Liver (tissue), 7 donors: ENCODE measurements at regions not wholly inside any gene's neighbourhood (a gene's known extent, or its start where the extent isn't known, plus 50 kb on each side); places are given as distances from the start of the nearest gene placed in this dataset.
"Not testable (repeated sequence)": the region's sequence is repeated elsewhere in the genome, so short reads cannot be mapped to it uniquely, and the experiment has no call there.

Experiments
- DNase-seq: peaks from one replicate; pipeline ENCODE4 v3.0.0-alpha.2; 2017; ENCODE audit warnings: low spot score
- H3K27ac ChIP-seq, 2 donors: one replicate each; pipeline ENCODE4 v1.7.0; 2013; ENCODE audit warnings: inconsistent platforms in 2 of 2, low read length in 2 of 2, control low read depth in 1 of 2, low read depth in 1 of 2, mild to moderate bottlenecking in 1 of 2
- H3K27me3 ChIP-seq, 4 donors: one replicate each; pipeline versions ENCODE4 v1.6.1 to v1.7.0; 2013; ENCODE audit warnings: low read length in 3 of 4, inconsistent platforms in 1 of 4, mild to moderate bottlenecking in 1 of 4, moderate library complexity in 1 of 4; ENCODE audit not compliant: control insufficient read depth in 4 of 4, insufficient read depth in 4 of 4
- H3K36me3 ChIP-seq, 4 donors: one replicate each; pipeline versions ENCODE4 v1.6.1 to v1.7.0; 2013; ENCODE audit warnings: low read length in 3 of 4, mild to moderate bottlenecking in 3 of 4, low read depth in 1 of 4, moderate library complexity in 1 of 4; ENCODE audit not compliant: control insufficient read depth in 4 of 4, insufficient read depth in 3 of 4
- H3K4me1 ChIP-seq, 4 donors: one replicate each; pipeline versions ENCODE4 v1.6.1 to v1.7.0; 2013; ENCODE audit warnings: low read length in 3 of 4, mild to moderate bottlenecking in 3 of 4, moderate library complexity in 1 of 4; ENCODE audit not compliant: control insufficient read depth in 4 of 4, insufficient read depth in 4 of 4
- H3K4me3 ChIP-seq, 3 donors: one replicate each; pipeline versions ENCODE4 v1.6.1 to v1.7.0; 2013; ENCODE audit warnings: low read length in 3 of 3, control low read depth in 1 of 3, low read depth in 1 of 3, mild to moderate bottlenecking in 1 of 3
- H3K9ac ChIP-seq, 2 donors: one replicate each; pipeline ENCODE4 v1.7.0; 2013; ENCODE audit warnings: low read length in 2 of 2, mild to moderate bottlenecking in 2 of 2, moderate library complexity in 2 of 2, control low read depth in 1 of 2, low read depth in 1 of 2
- H3K9me3 ChIP-seq, 4 donors: one replicate each; pipeline versions ENCODE4 v1.6.1 to v1.7.0; 2013; ENCODE audit warnings: low read length in 3 of 4; ENCODE audit not compliant: control insufficient read depth in 4 of 4
- ATF3 ChIP-seq: IDR thresholded peaks from 2 replicates; pipeline ENCODE4 v1.6.1; 2016; ENCODE audit warnings: antibody characterized with exemption
- EGR1 ChIP-seq, 2 donors: IDR thresholded peaks; 2 replicates each; pipeline ENCODE4 v1.6.1; 2016 to 2018; ENCODE audit warnings: antibody characterized with exemption in 2 of 2, low read depth in 2 of 2
- FOXA1 ChIP-seq: IDR thresholded peaks from 2 replicates; pipeline ENCODE4 v1.6.1; 2016; ENCODE audit warnings: antibody characterized with exemption
- FOXA2 ChIP-seq: IDR thresholded peaks from 2 replicates; pipeline ENCODE4 v1.6.1; 2016; ENCODE audit warnings: antibody characterized with exemption
- GABPA ChIP-seq, 2 donors: IDR thresholded peaks in 1 of 2; conservative IDR thresholded peaks in 1 of 2; 2 replicates each; pipeline ENCODE4 v1.6.1; 2016; ENCODE audit warnings: antibody characterized with exemption in 2 of 2, mild to moderate bottlenecking in 1 of 2, moderate library complexity in 1 of 2
- HNF4A ChIP-seq, 2 donors: conservative IDR thresholded peaks; 2 replicates each; pipeline ENCODE4 v1.6.1; 2016; ENCODE audit warnings: antibody characterized with exemption in 2 of 2, mild to moderate bottlenecking in 2 of 2
- HNF4G ChIP-seq: IDR thresholded peaks from 2 replicates; pipeline ENCODE4 v1.6.1; 2016; ENCODE audit warnings: antibody characterized with exemption
- JUND ChIP-seq, 2 donors: IDR thresholded peaks; 2 replicates each; pipeline ENCODE4 v1.6.1; 2016; ENCODE audit warnings: antibody characterized with exemption in 2 of 2
- MAX ChIP-seq: IDR thresholded peaks from 2 replicates; pipeline ENCODE4 v1.6.1; 2016; ENCODE audit warnings: antibody characterized with exemption
- NR2F2 ChIP-seq: IDR thresholded peaks from 2 replicates; pipeline ENCODE4 v1.6.1; 2016; ENCODE audit warnings: antibody characterized with exemption
- RAD21 ChIP-seq, 2 donors: IDR thresholded peaks; 2 replicates each; pipeline ENCODE4 v1.6.1; 2016; ENCODE audit warnings: antibody characterized with exemption in 2 of 2, mild to moderate bottlenecking in 2 of 2
- REST ChIP-seq: IDR thresholded peaks from 2 replicates; pipeline ENCODE4 v1.6.1; 2016; ENCODE audit warnings: antibody characterized with exemption, mild to moderate bottlenecking
- RXRA ChIP-seq, 2 donors: IDR thresholded peaks; 2 replicates each; pipeline ENCODE4 v1.6.1; 2017 to 2018; ENCODE audit warnings: antibody characterized with exemption in 2 of 2, mild to moderate bottlenecking in 1 of 2
- SP1 ChIP-seq: IDR thresholded peaks from 2 replicates; pipeline ENCODE4 v1.6.1; 2018; ENCODE audit warnings: antibody characterized with exemption, mild to moderate bottlenecking
- TAF1 ChIP-seq: conservative IDR thresholded peaks from 2 replicates; pipeline ENCODE4 v1.6.1; 2016; ENCODE audit warnings: antibody characterized with exemption, mild to moderate bottlenecking
- YY1 ChIP-seq: IDR thresholded peaks from 2 replicates; pipeline ENCODE4 v1.6.1; 2016; ENCODE audit warnings: antibody characterized with exemption, mild to moderate bottlenecking
- ZBTB33 ChIP-seq: IDR thresholded peaks from 2 replicates; pipeline ENCODE4 v1.6.1; 2016; ENCODE audit warnings: antibody characterized with exemption
- WGBS: extraction: QIAGEN DNeasy Blood & Tissue Kit; methylation state at CpG from one replicate; pipeline ENCODE4 v1.1.7; 2013; 5-methylcytosine and 5-hydroxymethylcytosine counted together
- donor health status: healthy.
- donor health status: healthy.
- donor health status: healthy.
- donor health status: healthy.

DNA sequence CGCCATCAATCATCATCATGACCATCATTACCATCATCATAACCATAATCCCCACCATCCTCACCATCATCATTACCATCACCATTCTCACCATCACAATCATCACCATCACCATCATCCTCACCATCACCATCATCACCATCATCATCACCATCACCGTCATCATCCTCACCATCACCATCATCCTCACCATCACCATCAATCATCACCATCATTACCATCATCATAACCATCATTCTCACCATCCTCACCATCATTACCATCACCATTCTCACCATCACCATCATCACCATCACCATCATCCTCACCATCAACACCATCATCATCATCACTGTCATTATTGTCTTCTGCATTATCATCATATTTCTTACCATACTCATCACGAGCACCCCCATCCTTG is 245.5 kb downstream of the ADGRD1 start:
- Histone ChIP-seq H3K36me3 (no peaks in the 10 kb centered on the region), H3K27me3 (peaks cover 0 to 4% (median 0%) of the 10 kb centered on the region in 4 donors), H3K4me3 (no peak overlapping the region), H3K9ac (no peak overlapping the region), H3K27ac (no peak overlapping the region), H3K9me3 (peaks cover 0 to 4% (median 2%) of the 10 kb centered on the region in 4 donors), H3K4me1 (no peaks in the 10 kb centered on the region)
- WGBS: 74% methylated on average over 3 of the region's 3 CpGs
- TF ChIP-seq YY1 (no peak), GABPA (IDR thresholded peaks at IDR 0.05 in 1 of 2, conservative IDR thresholded peaks at IDR 0.05 in 1 of 2) (no peak), JUND (IDR thresholded peaks at IDR 0.05) (no peak), RXRA (IDR thresholded peaks at IDR 0.05) (no peak), HNF4A (conservative IDR thresholded peaks at IDR 0.05) (no peak), SP1 (no peak), ZBTB33 (no peak), REST (no peak), EGR1 (IDR thresholded peaks at IDR 0.05; ENCODE audit: low read depth in 2 of 2) (no peak), TAF1 (no peak), NR2F2 (no peak)
- no peak for DNase-seq

DNA sequence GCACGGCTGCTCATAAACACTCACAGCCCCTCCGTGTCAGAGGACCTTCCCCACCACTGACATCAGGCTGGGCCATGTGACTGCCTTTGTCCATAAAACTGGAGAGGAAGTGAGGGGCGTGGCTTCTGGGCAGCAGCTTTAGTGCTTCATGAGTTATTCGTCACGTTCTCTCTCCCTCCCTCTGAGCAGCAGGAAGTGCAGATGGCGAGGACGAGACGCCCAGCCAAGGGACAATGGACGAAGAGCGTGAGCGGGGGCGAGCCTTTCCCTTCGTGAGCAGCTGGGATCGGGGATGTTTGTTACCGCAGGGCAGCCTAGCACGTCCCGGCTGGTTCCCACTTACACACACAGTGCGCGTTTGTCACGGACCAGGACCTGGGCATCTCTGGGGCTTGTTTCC is 248.2 kb downstream of the ADGRD1 start:
- not testable (repeated sequence) for DNase-seq, H3K4me1 ChIP-seq, H3K27me3 ChIP-seq, H3K4me3 ChIP-seq, H3K9ac ChIP-seq, H3K9me3 ChIP-seq, H3K27ac ChIP-seq, H3K36me3 ChIP-seq
- no CpG with 5 or more reads among the region's 20 CpGs for WGBS

GRCh38 chr12:131202592-131203378 is 249.1 kb downstream of the ADGRD1 start:
- H3K27ac ChIP-seq: no peak overlapping the region
- WGBS: 88% methylated on average over 40 of the region's 40 CpGs
- H3K4me3 ChIP-seq: no peak overlapping the region
- H3K4me1 ChIP-seq: no peaks in the 10 kb centered on the region
- no peak for DNase-seq
- H3K27me3 ChIP-seq: peaks cover 0 to 4% (median 0%) of the 10 kb centered on the region in 4 donors
- H3K9me3 ChIP-seq: peaks cover 0 to 4% (median 2%) of the 10 kb centered on the region in 4 donors
- H3K36me3 ChIP-seq: no peaks in the 10 kb centered on the region
- H3K9ac ChIP-seq: no peak overlapping the region
- TF ChIP-seq JUND (IDR thresholded peaks at IDR 0.05) (no peak), HNF4G (no peak), TAF1 (no peak), REST (no peak), HNF4A (conservative IDR thresholded peaks at IDR 0.05) (no peak), ATF3 (no peak), SP1 (no peak), NR2F2 (no peak), FOXA2 (no peak), GABPA (IDR thresholded peaks at IDR 0.05 in 1 of 2, conservative IDR thresholded peaks at IDR 0.05 in 1 of 2) (no peak), EGR1 (IDR thresholded peaks at IDR 0.05; ENCODE audit: low read depth in 2 of 2) (no peak), RXRA (IDR thresholded peaks at IDR 0.05) (no peak), MAX (no peak), FOXA1 (no peak), RAD21 (IDR thresholded peaks at IDR 0.05) (no peak)
